Hepatocyte (in vitro differentiated cells): ENCODE measurements at regions not wholly inside any gene's neighbourhood (a gene's known extent, or its start where the extent isn't known, plus 50 kb on each side); places are given as distances from the start of the nearest gene placed in this dataset.
A peak's percentile ranks its signal among the peaks of the same experiment; 100 is the strongest.

Experiments used
- DNase-seq: peaks from one replicate; pipeline ENCODE4 v3.0.0-alpha.2; 2016; ENCODE audit warnings: low spot score
- H2AFZ ChIP-seq: fragments of 200-600 bp; sonication (generic); 2 replicates; pipeline ENCODE4 v1.6.0; 2016; ENCODE audit warnings: antibody characterized with exemption, mild to moderate bottlenecking
- H3K27ac ChIP-seq: fragments of 200-600 bp; sonication (generic); 2 replicates; pipeline ENCODE4 v1.5.1; 2016; ENCODE audit warnings: mild to moderate bottlenecking
- H3K27me3 ChIP-seq: fragments of 200-600 bp; sonication (generic); 2 replicates; pipeline ENCODE4 v1.6.1; 2016
- H3K36me3 ChIP-seq: fragments of 200-600 bp; sonication (generic); replicated peaks from 2 replicates; pipeline ENCODE4 v1.5.1; 2016; ENCODE audit warnings: low read depth; ENCODE audit not compliant: insufficient read depth
- H3K4me1 ChIP-seq: fragments of 200-600 bp; sonication (generic); 2 replicates; pipeline ENCODE4 v1.5.1; 2016; ENCODE audit warnings: mild to moderate bottlenecking, moderate library complexity; ENCODE audit not compliant: insufficient read depth
- H3K4me2 ChIP-seq: fragments of 200-600 bp; sonication (generic); 2 replicates; pipeline ENCODE4 v1.6.0; 2016
- H3K4me3 ChIP-seq: fragments of 200-600 bp; sonication (generic); 2 replicates; pipeline ENCODE4 v1.5.1; 2016; ENCODE audit warnings: mild to moderate bottlenecking
- H3K79me2 ChIP-seq: fragments of 200-600 bp; sonication (generic); 2 replicates; pipeline ENCODE4 v1.6.0; 2017; ENCODE audit warnings: mild to moderate bottlenecking
- H3K9me2 ChIP-seq: fragments of 200-600 bp; sonication (generic); replicated peaks from 2 replicates; pipeline ENCODE4 v1.6.0; 2017; ENCODE audit warnings: mild to moderate bottlenecking; ENCODE audit not compliant: insufficient read depth
- H3K9me3 ChIP-seq: fragments of 200-600 bp; sonication (generic); 2 replicates; pipeline ENCODE4 v1.5.1; 2016; ENCODE audit warnings: low read depth, mild to moderate bottlenecking
- H4K20me1 ChIP-seq: fragments of 200-600 bp; sonication (generic); 2 replicates; pipeline ENCODE4 v1.6.0; 2016; ENCODE audit warnings: mild to moderate bottlenecking; ENCODE audit not compliant: insufficient read depth, poor library complexity, severe bottlenecking
- CTCF ChIP-seq: fragments of 200-600 bp; sonication (generic); IDR thresholded peaks from 2 replicates; pipeline ENCODE4 v1.5.1; 2016; ENCODE audit warnings: antibody characterized with exemption, mild to moderate bottlenecking; ENCODE audit not compliant: poor library complexity
- EZH2 ChIP-seq: fragments of 200-600 bp; sonication (generic); IDR thresholded peaks from 2 replicates; pipeline ENCODE4 v1.6.1; 2016; ENCODE audit warnings: antibody characterized with exemption, mild to moderate bottlenecking, borderline replicate concordance
- EZH2phosphoT487 ChIP-seq: fragments of 200-600 bp; sonication (generic); IDR thresholded peaks from one replicate; pipeline ENCODE4 v1.6.1; 2018; ENCODE audit warnings: antibody characterized with exemption, mild to moderate bottlenecking, low read depth, moderate library complexity; ENCODE audit not compliant: unreplicated experiment, severe bottlenecking
- WGBS: methylation state at CpG from one replicate; pipeline ENCODE4 v1.1.6; 2016; ENCODE audit warnings: low lambda C conversion rate; ENCODE audit errors: missing lambda C conversion rate; 5-methylcytosine and 5-hydroxymethylcytosine counted together

GRCh38 chr15:39323706-39324105 lies 257.2 kb upstream of the THBS1 start:
- Histone ChIP-seq H3K9me2 (no peaks in the 10 kb centered on the region), H3K4me2 (no peak overlapping the region), H3K9me3 (no peaks in the 10 kb centered on the region), H3K27me3 (no peaks in the 10 kb centered on the region), H3K36me3 (no peaks in the 10 kb centered on the region), H3K79me2 (no peaks in the 10 kb centered on the region), H4K20me1 (no peaks in the 10 kb centered on the region), H3K27ac (no peak overlapping the region), H2AFZ (no peak overlapping the region), H3K4me1 (no peaks in the 10 kb centered on the region), H3K4me3 (no peak overlapping the region)
- TF ChIP-seq EZH2phosphoT487 (no peak), CTCF (no peak), EZH2 (no peak)
- 96% methylated on average over 3 of the region's 3 CpGs for WGBS
- no peak for DNase-seq

GRCh38 chr15:39326306-39326975 lies 254.4 kb upstream of the THBS1 start:
- TF ChIP-seq EZH2 (no peak), EZH2phosphoT487 (no peak), CTCF (no peak)
- no peak overlapping the region for H3K4me2 ChIP-seq
- H3K4me1 ChIP-seq: no peaks in the 10 kb centered on the region
- H2AFZ ChIP-seq: peak overlapping the region; percentile 7
- H3K79me2 ChIP-seq: no peaks in the 10 kb centered on the region
- DNase-seq: no peak
- H3K4me3 ChIP-seq: no peak overlapping the region
- no peaks in the 10 kb centered on the region for H3K36me3 ChIP-seq
- H4K20me1 ChIP-seq: no peaks in the 10 kb centered on the region
- 68% methylated on average over 5 of the region's 5 CpGs for WGBS
- no peaks in the 10 kb centered on the region for H3K9me3 ChIP-seq
- H3K9me2 ChIP-seq: no peaks in the 10 kb centered on the region
- H3K27ac ChIP-seq: no peak overlapping the region
- H3K27me3 ChIP-seq: no peaks in the 10 kb centered on the region

GRCh38 chr15:39327005-39327730 lies 253.7 kb upstream of the THBS1 start:
- H3K4me2 ChIP-seq: no peak overlapping the region
- H3K4me3 ChIP-seq: no peak overlapping the region
- no peak for DNase-seq
- TF ChIP-seq EZH2phosphoT487 (no peak), EZH2 (no peak), CTCF (no peak)
- no peaks in the 10 kb centered on the region for H3K36me3 ChIP-seq
- H2AFZ ChIP-seq: no peak overlapping the region
- no peaks in the 10 kb centered on the region for H3K9me3 ChIP-seq
- H3K27ac ChIP-seq: no peak overlapping the region
- 77% methylated on average over 6 of the region's 6 CpGs for WGBS
- H3K9me2 ChIP-seq: no peaks in the 10 kb centered on the region
- H3K79me2 ChIP-seq: no peaks in the 10 kb centered on the region
- no peaks in the 10 kb centered on the region for H3K4me1 ChIP-seq
- H4K20me1 ChIP-seq: no peaks in the 10 kb centered on the region
- no peaks in the 10 kb centered on the region for H3K27me3 ChIP-seq
